DMS153 treated with DMSO at 0.1 percent for 48 hours (cell line): ENCODE measurements at regions not wholly inside any gene's neighbourhood (a gene's known extent, or its start where the extent isn't known, plus 50 kb on each side); places are given as distances from the start of the nearest gene placed in this dataset.
"Not testable (repeated sequence)": the region's sequence is repeated elsewhere in the genome, so short reads cannot be mapped to it uniquely, and the experiment has no call there.

Experiments used
- DNase-seq: peaks from one replicate; lab custom pipeline; 2025; ENCODE audit not compliant: unreplicated experiment; lab: John Stamatoyannopoulos, UW

DNA sequence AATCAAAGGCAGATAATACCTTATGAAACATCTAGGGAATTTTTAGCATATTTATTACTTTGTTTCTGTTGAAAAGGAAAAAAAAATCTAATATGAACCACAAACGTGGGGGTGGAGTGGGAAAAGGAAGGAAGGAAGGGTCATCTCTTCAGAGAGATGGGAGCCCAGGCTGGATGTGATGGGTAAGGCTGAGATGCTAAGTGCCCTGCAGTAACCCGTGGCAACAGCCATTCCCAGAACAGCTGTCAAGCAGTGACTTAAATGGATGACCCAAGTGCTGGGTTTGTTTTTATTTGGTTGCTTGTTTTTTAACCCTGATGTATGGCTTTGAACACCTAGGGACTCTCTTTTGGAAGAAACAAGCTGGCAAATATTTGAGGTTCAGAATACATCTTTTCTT is 50.7 kb upstream of the KLF7 start:
- no peak for DNase-seq

DNA sequence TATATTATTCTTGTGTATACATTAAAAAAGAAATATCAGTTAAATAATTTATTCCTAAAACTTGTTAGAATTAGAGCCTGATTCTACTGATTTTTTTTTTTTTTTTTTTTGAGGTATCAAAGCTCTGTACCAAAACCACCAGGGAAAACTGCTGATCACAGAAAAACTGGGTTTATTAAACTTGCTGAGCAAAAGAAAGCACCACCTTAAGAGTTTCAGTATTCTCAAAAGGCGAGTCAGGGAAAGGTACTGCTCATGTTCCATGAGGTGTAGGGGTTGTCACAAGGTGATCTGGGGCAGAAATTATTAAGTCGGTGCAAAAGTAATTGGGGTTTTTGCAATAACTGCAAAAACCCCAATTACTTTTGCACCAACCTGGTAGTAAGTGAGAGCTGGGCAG is 51.7 kb upstream of the KLF7 start:
- no peak for DNase-seq

DNA sequence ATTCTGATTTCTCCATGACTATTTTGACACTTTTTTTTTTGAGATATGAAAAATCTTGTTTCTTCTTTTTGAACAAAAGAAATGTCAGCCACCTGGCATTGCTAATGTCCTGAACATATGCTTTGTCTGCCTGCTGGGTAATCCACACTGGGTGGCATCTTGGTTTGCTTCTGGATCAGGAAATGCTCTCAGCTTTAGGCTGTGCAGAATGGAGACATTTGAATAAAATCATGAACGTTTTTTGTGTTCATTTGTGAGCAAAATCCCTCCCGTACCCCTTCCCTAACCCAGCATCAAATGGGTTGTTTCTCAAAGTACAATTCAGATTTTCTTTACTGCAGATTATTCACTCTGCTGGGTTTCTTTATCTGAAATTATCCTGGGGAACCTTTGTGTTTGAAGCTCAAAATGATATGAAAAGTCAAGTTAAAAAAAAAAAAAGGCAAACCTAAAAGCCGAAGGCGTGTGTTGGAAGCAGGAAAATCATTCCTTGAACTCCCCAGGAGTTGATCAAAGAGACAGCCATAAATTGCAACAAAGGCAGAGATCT is 53.4 kb upstream of the KLF7 start:
- DNase-seq = no peak

DNA sequence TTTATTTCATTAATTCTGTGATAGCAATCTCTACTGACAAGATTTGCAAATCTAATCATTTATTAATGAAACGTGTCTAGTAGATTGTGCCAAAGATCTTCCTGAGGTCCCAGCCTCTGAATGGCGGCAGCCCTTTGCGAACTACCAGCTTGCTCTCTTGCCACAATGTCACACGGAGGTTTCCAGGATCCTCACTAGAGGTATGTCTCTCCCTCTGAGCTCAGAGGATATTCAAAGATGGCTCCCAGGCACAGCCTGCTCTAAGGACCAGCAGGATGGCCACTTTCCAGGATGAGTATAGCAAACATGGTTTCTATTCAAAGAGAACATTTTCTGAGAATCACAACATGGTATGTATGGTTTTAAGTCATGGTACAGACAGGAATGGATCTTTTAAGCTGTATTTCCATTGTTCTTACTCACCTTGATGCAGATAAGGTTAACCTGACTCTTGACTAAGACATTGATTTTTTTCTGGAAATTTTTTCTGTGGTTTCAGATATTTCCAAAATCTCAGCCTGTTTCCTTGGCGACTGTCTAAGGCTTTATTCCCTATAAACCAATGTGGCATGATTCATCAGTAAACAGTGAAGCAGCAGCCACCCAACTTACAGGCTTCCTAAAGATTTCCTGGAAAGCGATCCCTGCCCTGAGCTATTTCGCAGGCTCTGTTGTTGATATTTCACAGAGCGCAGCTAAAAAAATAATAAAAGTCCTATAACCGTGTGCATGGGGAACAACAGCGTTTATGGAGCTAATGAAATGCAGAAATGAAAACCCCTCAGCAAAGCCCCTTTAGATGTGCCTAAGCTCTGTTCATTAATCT is 54.1 kb upstream of the KLF7 start:
- DNase-seq = no peak

DNA sequence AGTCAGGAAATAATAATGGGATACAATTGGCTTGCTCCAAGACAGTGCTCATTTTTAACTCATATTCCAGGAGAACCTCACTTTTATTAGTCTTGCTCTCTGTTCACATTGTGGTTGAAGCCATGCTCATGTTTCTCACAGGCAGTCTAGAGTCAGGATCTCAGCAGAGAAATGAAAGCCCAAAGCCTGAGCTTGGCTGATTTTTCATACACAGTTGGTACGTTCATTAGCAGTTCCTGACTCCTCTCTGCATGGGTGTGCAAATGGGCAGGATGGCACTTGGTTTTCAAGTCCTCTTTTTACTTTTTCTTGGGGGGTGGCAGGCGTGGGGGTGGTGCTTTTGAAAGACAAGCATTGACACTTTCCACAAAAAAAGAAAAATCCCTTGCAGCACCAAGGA is 56.0 kb upstream of the KLF7 start:
- no peak for DNase-seq

DNA sequence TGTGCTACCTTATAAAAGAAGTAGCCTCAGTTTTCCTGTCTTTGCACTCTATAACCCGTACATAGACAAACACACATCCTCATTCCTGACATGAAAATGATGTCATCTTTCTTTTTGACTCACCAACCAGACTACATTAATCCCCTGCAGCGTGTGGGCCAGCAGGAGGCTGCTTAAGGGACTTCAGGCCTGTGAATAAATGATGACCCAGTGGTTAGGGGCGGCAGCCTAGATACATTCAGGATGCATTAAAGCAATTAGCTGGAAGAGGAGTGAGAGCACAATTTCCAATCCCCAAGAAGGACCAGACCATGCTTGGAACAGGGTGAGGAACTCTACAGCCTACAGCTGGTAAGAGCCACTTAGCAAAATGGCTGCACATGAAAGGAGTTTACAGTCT is 57.3 kb upstream of the KLF7 start:
- DNase-seq = no peak

DNA sequence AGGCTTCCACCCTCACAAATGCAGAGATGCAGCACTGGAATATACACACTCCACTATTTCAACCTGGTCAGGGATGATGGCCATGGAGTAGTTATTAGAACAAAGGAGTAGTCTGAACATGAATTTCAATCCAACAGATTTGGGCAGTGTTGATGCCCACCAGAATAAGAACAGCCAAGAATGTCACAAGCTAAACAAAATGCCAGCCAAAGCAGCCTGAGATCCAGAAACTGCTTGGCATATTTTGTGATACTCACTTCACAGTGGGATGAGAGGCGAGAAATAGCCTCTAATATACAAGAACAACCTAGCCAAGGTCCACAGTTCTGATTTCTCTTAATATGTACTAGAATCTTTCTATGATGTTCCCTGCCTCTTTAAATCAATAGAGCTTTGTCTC is 58.6 kb upstream of the KLF7 start:
- no peak for DNase-seq

DNA sequence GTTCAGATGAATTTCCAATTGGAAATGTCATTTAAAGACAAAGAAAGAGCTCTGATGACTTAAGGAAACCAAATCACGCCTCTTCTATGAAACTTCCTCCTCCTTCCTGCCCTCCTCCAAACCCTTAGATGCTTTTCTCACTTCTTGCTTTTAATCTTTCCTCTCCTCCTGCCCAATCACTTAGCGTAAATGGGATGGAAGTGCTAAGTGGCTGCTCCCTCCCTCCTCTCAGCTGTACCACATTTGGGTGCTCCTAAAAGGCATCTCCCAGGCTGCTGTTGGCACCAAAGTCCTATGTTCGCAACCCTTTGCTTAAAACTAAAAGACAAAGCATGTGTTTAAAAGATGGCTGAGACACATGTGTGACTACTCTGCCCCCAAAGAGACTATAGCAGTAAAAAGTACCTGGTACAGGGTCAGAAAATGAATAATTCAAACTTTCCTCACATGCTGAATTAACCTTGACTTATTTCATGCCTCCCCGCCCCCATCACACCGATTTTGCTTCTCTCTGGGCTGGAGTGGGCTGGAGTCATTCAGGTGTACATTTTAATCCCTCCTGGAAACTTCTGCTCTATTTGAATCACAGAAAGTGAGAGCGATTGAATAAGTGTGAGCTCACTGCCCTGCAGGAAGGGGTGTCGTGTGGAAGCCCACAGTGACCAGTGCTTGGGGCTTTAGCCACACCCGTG is 59.2 kb upstream of the KLF7 start:
- no peak for DNase-seq

DNA sequence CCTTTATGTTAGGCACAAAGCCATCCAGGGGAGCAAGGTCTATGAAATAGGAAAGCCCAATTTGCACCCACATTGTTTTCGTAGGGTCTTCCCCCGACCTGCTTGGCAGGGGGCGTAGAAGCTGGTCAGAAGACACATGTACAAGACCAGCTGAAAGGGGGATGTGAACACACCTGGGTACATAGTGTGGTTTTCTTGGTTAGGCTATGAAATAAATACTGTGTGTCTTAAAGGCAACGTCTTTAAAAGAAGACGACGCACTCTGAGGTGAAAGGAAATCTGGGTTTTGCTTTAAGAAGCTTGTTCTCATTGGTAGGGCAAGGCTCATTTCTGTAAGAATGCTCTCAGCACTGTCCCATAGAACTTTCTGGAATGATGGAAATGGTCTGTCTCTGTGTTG is 60.0 kb upstream of the KLF7 start:
- DNase-seq = no peak

DNA sequence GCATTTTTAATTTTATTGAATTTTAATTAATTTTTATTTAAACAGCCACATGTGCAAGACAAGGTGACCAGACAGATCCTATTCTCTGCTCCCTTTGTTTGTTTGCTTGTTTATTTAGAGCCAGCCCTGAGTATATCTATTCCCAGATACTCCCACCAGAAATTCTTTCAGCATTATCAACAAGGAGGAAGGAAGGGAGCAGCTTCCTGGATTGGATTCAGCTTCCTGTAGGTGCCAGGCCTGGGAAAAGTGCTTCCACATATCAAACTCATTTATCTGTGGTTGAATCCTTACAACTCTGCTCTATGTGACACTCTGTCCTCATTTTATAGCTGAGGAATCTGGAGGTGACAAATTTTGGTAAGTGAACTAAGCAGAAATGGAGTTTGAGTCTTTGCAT is 60.5 kb upstream of the KLF7 start:
- DNase-seq = no peak

DNA sequence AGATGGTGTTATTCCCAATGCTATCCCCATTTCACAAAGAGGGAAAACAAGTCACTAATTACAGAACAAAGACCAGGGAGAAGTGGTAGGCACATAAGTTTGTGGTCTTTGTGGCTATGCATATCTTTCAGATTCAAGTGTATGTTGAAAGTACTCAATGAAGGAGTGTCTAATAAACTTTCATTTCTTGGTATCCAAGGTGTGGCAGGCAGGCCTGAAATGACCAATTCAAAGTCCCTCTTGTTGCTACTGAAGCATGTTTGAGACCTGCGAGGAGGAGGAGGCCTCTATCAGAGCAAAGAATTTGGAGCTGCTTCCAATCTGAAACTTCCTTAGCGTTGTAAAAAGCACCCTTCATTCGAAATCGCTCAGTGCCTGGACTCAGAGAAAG is 60.9 kb upstream of the KLF7 start:
- DNase-seq = no peak

DNA sequence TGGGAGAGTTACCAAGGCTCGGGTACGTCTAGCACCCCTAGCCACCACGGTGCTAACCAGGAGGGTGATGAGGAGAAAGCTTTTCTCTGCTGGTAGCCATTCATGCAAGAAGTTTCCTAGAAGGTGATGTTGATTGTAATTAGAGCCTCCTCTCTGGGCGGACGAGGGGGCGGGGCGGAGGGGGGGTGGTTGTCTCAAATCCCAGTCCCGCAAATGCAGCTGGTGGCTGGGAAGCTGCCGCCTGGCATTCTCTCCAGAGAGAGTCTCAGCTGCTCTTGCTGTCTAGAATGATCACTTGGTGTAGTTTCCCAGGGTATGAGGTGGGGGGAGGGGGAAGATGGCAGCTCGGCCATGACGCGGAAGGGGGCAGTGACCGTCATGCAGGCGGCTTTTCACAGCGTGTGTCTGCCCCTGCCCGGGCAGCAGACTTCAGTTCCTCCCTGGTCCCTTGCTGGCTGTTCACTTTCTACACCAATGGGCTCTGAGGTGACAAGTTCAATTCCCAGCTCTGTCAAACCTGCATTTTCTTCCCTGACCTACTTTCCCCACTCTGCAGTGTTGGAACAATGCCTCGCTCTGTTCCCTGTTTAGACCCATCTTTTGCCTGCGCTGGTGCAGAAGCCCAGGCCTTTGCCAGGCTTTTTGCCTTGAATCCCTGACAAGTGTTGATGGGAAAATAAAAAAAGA is 61.5 kb upstream of the KLF7 start:
- no peak for DNase-seq

DNA sequence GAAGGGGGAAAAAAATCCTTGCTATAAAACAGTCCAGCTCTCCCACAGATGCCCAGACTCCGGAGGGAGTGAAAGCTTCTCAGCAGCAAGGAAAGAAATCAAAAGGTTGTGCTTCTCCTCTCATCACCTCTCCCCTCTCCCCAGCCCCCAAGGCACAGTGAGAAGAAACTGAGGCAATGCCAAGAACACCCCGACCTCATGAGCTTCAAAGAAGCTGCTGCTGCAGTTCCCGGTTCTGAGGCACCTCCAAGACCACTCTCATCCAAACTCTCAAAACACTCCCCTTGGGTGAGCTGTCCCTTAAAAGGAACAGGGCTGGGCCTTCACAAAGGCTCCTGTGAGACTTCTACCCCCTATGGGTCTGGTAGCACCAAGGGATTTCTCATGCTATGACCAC is 62.0 kb upstream of the KLF7 start:
- no peak for DNase-seq

DNA sequence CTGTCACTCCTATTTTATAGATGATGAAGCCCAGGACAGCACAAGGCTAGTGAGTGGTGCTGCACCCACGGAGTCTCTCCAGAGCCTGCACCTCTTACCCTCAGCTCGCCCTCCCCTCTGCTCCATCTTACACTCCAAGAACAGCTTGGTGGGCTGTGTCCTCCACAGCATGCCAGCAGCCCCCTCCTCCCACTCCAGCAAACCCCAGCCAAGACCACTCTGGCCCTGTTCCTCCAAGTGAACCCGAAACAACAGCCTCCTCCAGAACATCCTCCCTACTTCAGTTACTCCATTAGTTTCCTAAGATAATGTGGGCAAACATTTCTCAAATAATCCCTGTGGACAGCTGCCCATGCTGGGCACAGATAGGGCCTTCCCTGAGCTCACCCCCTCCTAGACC is 62.7 kb upstream of the KLF7 start:
- DNase-seq = no peak

DNA sequence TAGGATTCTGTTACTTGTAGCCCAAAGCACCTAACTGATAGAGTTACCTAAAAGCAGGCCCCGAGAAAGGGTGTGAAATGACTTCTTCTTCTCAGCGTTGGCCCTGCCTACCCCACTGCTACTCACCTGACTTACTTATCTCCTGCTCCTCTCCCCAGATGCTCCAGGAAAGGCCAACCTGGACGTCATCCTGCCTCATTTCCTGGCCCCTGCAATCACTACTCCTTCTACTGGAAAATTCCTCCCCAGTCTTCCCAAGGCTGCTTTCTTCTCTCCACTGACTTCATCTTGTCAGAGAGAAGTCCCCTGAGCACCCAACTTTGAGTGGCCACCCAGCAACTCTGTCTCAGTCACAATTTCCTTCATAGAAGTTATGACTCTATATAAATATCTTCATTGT is 63.4 kb upstream of the KLF7 start:
- DNase-seq = no peak

DNA sequence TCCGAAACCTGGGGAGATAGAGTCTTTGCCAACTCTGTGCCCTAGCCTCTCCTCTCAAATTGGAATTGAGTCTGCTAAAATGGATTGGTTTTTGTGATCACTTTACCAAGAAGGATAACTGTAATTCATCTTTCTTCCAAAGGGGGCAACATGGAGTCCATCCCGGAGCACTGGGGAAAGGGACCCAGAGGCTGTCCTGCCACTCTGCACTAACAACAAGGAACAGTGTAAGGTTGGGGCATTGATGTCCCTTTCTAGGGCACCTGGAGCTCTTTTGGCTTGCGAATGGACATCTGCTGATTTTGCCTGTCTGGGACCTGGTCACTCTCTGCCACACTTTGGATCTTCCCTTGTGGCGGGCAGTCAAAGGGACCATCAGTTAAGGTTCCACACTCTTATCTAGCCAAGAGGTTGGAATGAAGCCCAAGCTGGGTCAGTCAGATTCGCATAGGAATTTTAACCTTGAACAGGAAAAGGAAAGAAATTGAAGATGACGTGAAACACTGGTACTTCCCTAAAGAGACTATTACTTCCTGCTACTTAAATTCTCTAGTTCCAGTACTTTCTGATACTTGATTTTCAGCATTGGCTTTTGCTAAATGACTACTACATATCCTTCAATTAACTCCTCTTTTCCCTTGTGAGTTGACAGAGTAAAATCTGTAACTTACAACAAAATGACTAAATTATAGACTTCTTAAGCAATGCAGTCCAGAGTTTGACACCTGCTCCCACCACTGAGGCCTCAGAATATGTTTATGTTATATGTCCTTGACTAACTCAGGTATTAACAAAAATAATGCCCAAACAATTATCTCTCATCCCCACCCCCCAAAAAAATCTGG is 64.7 kb upstream of the KLF7 start:
- DNase-seq = no peak

DNA sequence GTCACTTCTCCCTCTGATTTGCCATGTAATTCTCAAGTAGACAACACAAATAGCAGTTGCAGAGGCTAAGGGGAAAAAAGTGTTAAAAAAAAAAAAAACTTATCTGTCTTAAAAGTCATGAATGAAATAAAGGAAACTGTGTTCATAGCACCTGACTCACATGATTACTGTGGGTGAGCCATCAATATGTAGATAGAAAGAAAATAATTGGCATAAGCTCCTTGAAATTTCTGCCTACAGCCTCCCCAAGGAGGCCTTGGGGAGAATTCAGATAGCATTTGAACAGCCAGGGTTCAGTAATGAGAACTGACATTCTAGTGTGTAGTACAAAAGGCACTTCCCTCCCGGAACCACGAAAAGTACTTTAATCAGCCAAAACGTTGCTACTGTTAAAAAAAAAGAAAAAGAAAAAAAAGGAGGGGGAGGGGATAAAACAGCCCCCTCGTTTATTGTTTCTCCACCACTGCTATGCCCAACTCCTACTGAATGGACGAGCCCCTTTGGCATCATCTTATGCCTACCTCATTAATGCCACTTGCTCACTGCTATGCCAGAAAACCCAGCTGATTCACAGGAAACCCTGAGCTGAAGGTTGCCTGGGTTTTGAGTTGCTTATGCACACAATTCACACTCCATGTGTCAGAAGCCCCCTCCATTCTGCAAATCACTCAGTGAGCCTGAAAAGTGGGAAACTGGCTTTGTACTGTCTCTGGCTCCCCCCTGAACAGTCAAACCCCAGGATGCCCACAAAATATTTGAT is 65.5 kb upstream of the KLF7 start:
- DNase-seq = no peak

DNA sequence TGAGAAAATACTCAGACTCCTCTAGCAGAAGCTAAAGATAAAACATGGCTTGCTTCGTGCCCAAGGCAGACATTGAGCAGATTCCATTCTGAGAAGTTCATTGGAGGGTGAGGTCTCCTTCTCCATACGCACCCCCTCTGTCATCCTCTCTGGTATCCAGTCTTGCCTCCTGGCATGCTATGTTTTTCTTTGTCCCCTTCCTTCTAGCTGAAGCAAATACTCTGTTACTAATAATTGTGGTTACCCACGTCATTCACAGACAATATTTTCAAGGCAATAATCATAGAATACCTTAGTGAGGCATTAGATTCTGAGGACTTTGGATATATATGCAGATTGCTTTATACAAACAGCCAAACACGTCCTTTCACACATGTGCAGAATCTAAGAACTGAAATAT is 66.2 kb upstream of the KLF7 start:
- DNase-seq = no peak

DNA sequence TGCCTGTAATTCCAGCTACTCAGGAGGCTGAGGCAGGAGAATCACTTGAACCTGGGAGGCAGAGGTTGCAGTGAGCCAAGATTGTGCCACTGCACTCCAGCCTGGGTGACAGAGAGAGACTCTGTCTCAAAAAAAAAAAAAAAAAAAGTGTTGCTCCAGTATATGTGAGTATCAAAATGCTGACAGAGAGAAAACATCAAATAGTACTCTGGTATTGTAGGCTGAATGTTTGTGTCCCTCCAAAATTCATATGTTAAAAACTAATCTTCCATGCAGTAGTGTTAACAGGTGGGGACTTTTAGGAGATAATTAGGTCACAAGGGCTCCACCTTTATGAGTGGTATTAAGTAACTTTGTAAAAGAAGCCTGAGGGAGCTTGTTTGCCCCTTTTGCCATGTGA is 67.4 kb upstream of the KLF7 start:
- not testable (repeated sequence) for DNase-seq

DNA sequence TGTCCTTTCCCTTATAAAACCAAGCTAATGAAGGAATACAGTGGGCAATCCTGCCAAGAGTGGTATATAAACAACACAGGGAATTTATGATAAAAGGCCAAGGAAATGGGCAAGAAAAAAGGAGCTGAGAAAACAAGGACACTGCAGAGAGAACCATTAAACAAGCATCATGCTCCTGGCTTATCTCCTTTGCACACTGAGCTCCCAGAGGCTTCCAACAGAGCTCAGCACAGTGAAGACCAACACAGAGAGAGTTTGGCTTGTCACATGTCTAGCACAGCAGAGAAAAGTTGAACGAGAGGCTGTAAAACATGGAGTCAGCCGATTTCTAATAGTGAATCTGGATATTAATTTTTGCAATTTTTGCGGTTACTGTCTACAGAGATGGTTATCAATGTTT is 68.0 kb upstream of the KLF7 start:
- no peak for DNase-seq
